Ishikawa (cell line): ENCODE measurements at regions not wholly inside any gene's neighbourhood (a gene's known extent, or its start where the extent isn't known, plus 50 kb on each side); places are given as distances from the start of the nearest gene placed in this dataset.

ENCODE experiments used
- EGR1 ChIP-seq: IDR thresholded peaks from 2 replicates; pipeline ENCODE4 v1.6.1; 2012
- RAD21 ChIP-seq: IDR thresholded peaks from 2 replicates; pipeline ENCODE4 v1.6.1; 2012; ENCODE audit warnings: low read depth
- TAF1 ChIP-seq: IDR thresholded peaks from 2 replicates; pipeline ENCODE4 v1.6.1; 2012; ENCODE audit warnings: low read depth, mild to moderate bottlenecking
- YY1 ChIP-seq: IDR thresholded peaks from 2 replicates; pipeline ENCODE4 v1.6.1; 2012; ENCODE audit warnings: low read depth
- TF ChIP-seq, protein P1 (sequence below): IDR thresholded peaks from 2 replicates; pipeline ENCODE4 v1.6.1; 2012; ENCODE audit warnings: low read depth, mild to moderate bottlenecking

GRCh38 chr18:29496152-29496680, 1319.3 kb upstream of the CDH2 start:
- TF ChIP-seq RAD21 (no peak), EGR1 (no peak), TAF1 (no peak), YY1 (no peak)
- TF ChIP-seq, protein P1, sequence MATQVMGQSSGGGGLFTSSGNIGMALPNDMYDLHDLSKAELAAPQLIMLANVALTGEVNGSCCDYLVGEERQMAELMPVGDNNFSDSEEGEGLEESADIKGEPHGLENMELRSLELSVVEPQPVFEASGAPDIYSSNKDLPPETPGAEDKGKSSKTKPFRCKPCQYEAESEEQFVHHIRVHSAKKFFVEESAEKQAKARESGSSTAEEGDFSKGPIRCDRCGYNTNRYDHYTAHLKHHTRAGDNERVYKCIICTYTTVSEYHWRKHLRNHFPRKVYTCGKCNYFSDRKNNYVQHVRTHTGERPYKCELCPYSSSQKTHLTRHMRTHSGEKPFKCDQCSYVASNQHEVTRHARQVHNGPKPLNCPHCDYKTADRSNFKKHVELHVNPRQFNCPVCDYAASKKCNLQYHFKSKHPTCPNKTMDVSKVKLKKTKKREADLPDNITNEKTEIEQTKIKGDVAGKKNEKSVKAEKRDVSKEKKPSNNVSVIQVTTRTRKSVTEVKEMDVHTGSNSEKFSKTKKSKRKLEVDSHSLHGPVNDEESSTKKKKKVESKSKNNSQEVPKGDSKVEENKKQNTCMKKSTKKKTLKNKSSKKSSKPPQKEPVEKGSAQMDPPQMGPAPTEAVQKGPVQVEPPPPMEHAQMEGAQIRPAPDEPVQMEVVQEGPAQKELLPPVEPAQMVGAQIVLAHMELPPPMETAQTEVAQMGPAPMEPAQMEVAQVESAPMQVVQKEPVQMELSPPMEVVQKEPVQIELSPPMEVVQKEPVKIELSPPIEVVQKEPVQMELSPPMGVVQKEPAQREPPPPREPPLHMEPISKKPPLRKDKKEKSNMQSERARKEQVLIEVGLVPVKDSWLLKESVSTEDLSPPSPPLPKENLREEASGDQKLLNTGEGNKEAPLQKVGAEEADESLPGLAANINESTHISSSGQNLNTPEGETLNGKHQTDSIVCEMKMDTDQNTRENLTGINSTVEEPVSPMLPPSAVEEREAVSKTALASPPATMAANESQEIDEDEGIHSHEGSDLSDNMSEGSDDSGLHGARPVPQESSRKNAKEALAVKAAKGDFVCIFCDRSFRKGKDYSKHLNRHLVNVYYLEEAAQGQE: no peak
